H4 (cell line): ENCODE measurements at regions not wholly inside any gene's neighbourhood (a gene's known extent, or its start where the extent isn't known, plus 50 kb on each side); places are given as distances from the start of the nearest gene placed in this dataset.

Source experiments
- DNase-seq: peaks from one replicate; pipeline ENCODE4 v3.0.0-alpha.2; 2015; ENCODE audit warnings: low spot score

DNA sequence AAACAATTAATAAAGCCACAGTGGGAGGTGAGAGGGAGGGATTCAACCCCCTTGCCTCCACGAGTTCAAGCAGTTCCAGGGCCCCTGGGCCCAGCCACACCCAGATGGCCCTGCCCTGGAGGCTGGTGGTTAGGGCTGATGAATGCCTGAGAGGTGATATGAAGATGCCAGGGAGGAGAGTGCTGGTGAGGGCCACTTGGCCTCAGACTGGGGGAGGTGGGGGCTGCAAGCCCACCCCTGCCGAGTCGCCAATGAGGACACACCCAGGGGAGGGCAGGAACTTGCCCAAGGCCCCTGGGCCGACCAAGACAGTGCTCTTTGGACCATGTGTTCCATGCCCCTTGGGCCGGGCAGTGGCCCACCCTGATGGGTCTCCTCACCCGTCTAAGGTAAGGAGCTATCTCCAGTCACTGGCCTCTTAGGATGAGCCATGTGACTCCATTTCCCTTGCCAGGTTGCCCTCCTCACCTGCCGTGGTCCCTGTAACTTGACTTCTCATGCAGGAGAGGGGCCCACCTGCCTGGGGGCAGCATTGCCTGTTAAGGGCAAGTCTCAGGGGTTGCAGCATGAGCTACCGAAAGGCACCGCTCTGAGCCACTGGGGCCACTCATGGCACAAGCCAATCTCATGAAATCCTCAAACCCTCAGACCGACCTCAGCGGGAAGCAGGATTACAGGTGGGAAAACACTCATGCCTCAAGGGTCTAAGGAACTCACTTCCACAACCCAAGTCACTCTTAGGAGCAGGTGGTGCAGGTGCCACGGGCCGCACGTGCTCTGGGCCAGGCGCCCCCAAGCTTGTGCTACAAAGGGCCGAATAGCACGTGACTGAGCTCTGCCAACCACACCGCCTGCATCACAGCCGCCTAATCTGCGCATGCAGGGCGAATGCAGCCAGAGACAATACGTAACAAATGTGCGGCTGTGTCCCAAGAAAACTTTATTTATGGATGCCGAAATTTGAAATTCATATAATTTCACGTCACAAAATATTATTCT, 147.4 kb upstream of the MLN start:
- DNase-seq, result no peak

DNA sequence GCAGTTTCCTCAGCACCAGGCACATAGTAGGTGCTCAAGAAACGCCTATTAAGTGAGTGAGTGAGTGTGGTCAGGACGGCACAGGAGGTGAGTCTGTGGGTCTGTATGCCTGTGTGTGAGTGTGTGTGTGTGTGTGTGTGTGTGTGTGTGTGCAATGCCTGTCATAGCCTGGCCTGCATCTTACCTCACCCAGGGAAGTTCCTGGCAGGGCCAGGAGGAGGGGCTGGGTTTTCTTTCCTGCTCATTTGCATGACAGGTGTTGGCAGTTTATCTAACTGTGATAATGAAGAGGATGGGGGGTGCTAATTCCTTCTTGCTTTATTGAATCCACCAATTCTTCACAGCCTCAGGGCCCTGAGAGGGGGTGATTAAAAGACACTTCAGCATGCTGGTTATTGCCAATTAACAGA, 146.7 kb upstream of the MLN start:
- DNase-seq, result no peak

DNA sequence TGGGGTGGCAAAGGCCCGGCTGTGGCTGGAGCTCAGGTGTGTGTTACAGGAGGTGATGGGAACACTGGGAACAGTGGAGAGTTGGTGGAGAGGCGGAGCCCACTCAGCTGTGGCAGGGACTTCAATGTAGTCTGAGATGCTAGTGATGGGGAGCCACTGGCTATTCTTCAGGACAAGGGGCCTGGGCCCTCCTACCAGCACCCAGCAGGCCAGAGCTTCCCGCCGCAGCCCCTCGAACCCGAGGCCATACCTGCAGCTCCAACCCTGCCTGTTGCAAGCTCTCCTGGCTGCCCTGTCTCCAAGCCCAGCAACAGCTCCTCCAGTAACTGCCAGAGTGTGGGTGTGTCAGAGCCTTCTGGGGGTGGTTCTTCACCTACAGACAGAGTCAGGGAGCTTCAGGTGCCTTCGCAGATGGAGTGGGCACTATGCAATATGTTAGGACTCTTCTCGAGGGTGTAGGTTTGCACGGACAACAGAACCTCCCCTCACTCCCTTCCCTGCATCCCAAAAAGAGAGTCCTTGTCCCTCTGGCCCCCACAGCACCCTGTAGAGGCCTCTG, 146.2 kb upstream of the MLN start:
- DNase-seq, result no peak

DNA sequence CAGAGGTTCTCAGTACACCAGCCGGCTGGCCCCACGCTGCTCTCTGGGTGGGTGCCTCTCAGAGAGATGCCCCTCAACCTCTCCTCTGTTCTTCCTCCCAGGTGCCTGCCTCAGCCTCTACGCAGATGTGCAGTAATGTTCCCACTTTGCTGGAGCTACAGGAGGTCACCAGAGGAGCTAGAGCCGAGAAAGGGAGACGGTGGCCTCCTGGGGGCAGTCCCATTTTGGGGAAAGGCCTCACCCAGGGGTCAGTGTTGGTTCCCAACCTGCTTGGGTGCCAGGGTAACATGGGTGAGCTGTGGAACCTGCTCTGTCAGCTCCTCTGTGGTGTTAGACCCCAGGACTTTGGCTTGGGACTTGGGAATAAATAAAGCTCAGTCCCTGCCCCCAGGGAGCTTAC, 145.3 kb upstream of the MLN start:
- no peak for DNase-seq

DNA sequence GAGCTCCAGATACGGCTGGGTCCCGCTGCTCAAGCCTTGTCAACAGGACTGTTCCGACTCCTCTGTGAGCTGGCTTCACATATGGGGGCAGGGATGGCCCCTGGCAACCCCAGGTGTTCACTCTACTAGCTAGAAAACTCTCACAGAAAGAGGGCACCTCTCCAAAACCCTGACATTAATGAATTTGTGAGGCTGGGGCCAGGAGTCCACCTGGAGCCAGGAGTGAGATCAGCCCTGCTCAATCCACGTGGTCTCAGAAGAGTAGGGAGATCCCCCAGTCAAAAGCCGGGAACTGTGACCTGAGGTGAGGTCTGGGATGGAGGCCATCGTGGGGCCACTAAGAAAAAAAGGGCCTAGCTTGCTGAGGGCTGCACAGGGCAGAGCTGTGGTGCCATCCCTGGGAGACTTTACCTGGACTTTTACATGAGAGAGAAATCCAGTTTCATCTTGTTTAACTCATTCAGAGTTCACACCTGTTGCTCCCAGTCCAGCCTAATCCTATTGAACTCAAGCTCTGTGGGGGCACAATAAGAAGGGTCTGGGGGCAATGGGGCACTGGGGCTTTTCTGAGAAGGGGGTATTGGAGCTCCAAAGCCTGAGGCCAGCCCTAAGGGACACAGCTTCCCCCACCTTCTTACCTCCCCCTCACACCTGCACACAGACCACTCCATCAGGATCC, 144.3 kb upstream of the MLN start:
- no peak for DNase-seq

DNA sequence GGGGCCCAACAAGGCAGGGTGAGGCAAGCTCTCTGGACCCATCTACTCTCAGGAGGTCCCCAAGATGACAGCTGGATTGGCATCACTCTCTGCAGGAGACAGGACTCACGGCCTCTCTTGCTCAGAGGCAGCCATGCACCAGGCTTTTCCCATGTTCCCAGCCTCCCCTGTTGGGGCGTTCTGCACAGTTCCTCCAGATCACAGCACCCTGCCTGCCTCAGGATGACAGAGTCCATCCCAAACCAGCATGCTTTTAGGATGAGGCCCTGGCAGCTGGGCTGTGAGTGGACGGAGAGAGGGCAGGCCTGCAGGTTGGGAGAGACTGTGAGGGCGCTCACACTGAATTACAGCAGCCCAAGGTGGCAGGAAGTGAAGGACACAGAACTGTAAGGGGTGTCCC, 143.2 kb upstream of the MLN start:
- DNase-seq, result no peak

DNA sequence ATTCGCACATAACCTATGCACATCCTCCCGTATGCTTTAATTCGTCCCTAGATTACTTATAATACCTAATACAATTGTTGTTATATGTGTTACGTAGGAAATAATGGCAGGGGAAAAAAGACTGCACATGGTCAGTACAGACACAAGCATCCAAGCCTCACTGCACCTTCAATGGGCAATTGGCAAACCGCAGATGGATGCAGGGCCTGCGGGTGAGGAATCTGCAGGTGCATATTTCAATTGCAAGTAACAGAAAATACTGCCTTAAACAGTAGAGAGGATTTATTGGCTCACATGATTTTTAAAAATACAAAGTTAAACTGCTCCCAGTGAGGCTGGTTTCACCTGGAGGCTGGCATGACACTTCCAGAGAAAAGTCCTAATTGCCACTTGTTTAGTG, 142.1 kb upstream of the MLN start:
- no peak for DNase-seq

DNA sequence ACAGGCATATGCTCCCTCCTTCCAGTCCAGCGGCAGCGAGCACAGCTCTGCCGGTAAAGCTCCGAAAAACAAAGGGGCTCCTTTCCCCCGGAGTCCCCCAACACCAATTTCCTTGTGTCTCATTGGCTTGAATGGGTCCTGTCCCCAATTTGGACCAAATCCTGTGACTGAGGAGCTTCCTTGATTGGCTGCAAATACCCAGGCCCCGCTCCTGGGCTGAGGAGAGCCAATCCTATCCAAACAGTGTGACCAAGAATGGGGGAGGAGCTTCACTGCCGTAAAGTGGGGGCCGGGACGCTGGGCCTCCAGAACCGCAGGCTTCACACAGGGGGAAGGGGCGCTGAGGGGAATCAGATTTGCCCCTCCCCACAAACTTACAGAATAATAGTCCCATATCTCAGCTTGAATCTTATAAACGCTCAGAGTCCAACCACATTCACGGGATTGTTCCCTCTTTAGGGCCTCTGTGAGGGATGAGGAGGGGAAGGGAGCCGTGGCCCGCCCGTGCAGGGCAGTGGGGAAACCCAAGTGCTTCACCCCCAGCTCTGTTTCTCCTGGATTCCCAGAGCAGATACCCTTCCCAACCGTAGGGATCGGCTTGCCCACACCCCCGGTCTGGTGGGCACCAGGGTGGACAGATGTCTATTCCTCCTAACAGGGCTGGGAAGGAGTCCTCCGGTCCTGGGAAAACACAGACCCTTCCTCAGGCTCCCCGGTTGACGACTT, 141.0 kb upstream of the MLN start:
- no peak for DNase-seq

DNA sequence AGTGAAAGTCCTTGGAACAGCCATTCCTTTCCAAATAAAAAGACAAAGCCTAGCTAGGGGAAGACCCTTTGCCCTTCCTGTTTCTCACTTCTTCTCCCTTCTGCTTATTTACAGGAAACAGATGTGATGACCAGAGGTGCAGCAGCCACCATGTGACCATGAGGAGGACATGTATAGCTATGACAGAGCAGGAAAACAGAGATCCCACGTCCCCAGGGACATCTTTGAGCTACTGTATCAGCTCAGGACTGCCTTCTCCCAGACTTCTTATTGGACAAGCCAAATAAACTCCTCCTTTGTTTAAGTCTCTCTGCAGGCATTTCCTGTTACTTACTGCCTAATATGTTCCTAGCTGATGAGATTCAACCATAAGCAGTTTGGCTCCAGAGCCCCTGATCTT, 133.1 kb upstream of the MLN start:
- no peak for DNase-seq

DNA sequence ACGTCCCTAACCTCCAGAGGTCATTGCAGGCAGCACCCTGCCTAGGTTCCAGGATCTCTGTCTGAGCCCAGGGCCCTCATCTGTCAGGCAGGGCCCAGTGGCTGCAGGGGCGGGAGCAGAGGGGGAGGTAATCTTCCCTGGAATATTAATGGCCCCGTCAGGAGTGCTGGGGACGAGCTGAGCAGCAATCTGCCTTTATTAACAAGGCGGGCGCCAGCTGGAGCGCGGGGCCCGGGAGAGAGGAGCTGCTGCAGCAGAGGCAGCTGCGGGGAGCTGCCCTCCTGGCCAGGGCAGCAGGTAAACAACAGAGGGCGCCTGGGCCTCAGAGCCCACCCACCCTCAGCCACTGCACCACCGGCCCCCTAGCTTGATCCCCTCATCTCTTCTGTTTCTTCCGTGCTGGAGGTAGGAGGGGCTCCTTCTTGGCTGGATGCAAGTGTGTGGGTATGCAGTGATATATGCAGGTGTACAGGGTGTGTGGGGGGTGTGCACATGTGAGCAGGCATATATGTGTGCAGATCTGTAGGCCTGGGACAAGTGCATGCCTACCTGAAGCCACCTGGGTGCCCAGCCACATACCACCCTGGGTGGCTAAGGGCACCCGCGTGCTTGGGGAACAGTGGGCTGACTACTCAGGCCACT, 131.8 kb upstream of the MLN start:
- no peak for DNase-seq

DNA sequence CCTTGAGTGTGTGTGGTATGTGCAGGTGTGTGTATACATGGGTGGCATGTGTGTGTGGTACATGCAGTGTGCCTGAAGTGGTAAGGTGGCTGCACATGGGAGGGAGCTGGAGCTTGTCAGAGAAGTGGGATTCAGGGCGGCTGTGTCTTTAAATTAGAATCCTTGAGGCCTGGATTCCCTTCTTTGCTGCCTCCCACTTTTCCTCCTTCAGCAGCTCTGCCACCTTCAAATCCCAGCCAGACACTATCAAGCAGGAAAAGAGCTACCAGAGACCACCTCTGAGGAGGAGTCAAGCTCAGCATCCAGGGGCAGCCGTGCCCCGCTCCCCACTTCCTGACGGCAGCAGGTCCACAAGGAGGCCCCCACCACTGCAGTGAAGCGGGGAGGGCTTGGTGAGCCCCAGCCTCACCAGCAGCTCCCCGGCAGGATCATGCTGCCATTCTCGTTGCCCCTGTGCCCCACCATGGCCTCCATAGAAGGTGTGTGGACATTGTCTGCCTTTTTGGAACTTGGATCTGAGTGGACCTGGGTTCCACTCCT, 131.0 kb upstream of the MLN start:
- DNase-seq, result no peak

DNA sequence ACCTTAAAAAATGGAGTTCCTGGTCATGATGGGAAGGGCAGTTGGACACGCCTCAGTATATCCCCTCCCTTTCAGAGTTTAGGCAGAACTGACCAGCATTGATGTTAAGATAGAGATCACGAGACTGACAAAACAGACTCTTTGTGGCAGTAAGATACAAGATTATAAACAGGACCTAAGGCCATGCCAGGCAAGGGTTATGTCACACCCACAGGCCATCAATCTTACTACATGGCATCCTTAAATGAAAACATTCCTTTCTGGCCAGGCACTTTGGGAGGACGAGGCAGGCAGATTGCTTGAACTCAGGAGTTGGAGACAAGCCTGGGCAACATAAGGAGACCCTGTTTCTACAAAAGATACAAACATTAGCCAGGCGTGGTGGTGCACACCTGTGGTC, 129.3 kb upstream of the MLN start:
- DNase-seq, result no peak

DNA sequence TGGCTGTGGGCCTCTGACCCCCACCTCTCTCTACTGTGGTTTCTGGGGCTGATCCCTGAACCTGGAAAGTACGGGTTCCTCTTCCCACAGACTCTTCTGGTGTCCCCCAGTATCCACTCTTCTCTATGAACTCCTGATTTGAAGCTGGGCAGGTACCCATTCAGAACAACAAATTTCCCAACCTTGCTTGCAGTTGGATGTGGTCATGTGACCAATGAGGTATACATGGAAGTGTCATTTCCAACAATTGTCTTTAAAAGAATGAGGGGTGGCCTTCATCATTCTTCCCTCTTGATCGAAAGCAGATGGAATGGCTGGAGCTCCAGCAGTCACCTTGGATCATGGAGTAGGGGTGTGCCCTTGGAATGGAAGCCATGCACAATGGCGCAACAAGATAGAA, 128.0 kb upstream of the MLN start:
- DNase-seq, result no peak

DNA sequence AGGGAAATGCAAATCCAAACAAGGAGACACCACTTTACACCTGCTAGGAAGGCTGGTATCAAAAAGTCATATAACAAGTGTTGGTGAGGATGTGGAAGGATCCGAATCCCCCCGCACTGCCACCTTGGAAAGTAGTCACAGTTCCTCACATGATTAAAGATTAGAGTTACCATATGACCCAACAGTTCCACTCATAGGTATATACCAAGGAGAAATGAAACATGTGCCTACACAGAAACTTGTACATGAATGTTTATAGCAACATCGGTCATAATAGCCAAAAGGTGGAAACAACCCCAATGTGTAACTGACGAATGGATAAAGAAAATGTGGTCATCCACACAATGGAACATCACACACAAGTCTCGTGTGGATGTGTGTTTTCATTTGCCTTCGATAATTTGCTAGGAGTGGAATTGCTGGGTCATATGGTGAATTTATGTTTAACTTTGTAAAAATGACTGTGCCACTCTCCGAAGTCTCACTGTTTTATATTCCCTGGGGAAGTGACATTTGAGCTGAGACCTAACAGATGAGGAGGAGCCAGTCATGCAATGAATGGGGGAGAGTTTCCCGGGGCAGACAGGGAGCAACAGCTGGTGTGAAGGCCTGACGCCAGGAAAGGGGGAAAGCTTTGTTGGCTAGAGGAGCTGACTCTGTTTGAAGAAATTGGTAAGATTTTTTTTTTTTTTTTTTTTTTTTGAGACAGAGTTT, 125.9 kb upstream of the MLN start:
- DNase-seq, result peak; percentile 48

DNA sequence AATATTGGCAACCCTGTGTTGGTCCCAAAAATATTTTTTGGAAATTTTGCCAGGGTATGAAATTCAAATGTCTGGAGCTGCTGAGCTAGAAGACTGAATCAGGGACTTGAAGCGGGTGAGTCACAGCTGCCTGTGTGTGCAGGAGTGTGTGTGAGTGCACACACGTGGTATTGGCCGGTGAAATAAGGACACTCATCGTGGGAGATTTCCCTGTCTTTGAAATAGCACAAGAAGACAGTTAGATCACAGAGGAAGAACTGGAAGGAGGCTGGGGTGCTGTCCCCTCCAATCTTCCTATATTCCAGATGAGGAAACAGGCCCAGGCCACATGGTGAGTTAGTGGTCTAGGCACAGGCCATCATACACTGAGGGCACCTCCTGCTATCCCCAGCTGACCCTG, 123.8 kb upstream of the MLN start:
- DNase-seq, result no peak

DNA sequence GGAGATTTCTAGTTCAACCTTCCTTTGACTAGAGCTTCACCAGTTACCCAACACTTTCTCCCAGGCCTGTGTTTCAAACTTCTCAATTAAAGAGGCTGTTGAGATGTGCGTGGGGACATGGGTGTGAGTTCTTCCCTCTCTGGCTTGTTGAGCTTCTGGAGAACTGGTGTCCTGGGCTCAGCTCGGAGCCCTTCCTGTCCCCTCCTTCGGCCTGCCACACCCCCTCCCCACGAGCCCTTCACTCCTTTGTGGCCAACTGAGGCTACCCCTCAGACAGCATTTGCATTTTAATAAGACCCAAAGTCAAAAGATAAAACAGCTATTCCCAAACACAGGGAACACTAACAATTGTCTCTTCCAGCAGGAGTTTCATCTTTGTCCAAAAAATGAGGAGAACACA, 123.3 kb upstream of the MLN start:
- no peak for DNase-seq

DNA sequence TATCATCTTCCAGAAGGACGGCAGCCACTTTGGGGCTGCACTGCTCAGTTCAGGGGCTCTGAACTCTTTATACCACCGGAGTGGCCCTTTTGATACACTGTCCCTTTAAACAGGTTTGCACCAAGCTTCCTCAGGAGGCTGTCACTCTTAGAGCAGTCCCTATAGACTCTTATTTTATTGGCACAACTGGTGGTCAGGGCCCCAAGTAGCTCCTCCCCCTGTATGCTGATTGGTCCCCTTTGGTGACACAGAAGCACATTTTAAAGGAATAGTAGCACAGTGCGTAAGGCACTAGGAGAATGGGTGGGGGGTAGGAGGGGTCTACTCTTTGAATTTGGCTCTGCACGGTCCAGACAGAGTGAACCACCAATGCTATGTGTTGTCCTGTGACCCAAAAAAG, 122.6 kb upstream of the MLN start:
- DNase-seq, result no peak

DNA sequence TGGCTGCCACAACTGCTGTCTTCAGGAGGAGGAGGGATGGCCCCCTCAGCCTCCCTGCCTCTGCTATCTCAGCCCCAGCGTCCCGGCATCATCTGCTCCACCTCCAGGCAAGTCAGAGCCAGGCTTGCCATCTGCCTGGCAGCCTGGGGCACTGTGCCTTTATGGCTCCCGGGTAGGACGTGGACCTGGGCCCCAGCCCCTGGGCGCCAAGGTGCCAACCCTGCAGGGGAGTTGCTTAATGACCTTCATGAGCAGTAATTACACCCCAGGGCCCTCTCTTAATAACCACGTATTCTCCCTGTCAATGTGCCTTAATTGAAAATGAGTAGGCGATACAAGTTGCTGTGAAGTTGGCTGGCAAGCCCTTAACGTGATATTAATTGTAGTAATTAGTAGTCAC, 122.1 kb upstream of the MLN start:
- DNase-seq, result no peak

DNA sequence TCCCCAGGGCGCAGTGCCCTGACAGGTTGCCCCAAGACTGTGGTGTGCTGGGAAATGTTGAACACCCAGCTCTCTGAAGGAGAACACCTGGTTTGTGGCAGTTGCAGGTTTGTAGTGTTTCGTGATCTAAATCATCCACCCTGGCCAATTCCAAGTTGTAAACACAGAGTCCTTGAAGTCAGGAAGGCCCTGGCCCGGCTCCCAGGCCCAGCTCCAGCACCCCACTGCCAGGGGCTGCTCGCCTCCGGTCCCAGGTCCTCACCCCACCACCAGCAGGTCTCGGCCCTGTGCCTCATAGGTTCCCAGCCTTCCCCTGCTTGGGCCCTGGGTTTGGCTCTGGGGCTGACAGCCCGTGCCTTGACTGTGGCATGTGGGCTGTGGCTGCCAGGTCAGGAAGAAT, 121.4 kb upstream of the MLN start:
- DNase-seq, result no peak

DNA sequence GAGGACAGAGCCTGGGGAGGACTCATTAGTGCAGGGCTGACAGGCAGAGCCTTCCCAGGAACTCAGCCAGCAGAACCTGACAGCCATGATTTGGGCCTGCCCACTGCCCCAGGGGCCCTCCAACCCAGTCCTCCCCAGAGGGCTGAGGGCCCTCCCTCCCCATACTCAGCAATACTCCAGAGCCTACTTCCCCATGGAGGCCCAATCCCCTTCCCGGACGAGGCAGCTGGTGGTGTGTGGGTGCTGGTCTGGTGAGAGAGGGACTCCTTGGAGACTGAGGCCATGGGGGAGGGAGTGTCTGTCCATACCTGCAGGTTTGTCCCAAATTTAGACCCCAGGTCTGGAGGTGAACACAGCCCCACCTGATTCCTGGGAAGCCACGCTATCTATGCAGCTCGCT, 120.9 kb upstream of the MLN start:
- DNase-seq, result no peak
